Astrocyte of the spinal cord (primary cell): ENCODE measurements at regions not wholly inside any gene's neighbourhood (a gene's known extent, or its start where the extent isn't known, plus 50 kb on each side); places are given as distances from the start of the nearest gene placed in this dataset.

Experiments used
- DNase-seq: peaks from one replicate; pipeline ENCODE4 v3.0.0; 2011; ENCODE audit warnings: low read depth, low spot score
- H3K4me3 ChIP-seq: 2 replicates; pipeline ENCODE4 v1.5.1; 2011; ENCODE audit warnings: low read depth, mild to moderate bottlenecking, low read length, moderate library complexity
- CTCF ChIP-seq: IDR thresholded peaks from 2 replicates; pipeline ENCODE4 v1.5.1; 2012; ENCODE audit warnings: low read depth, mild to moderate bottlenecking, low read length, inconsistent platforms
- in situ Hi-C: cut with HindIII; loops from 2 replicates; pipeline ENCODE4 v1.10.0; 2017; ENCODE audit warnings: low sequenced_read_pairs

GRCh38 chr3:46087871-46088270, 60.6 kb upstream of the XCR1 start:
- in situ Hi-C loops, result no loop called here
- peak; percentile 35 for TF ChIP-seq CTCF
- no peak overlapping the region for H3K4me3 ChIP-seq
- peak; percentile 46 for DNase-seq

DNA sequence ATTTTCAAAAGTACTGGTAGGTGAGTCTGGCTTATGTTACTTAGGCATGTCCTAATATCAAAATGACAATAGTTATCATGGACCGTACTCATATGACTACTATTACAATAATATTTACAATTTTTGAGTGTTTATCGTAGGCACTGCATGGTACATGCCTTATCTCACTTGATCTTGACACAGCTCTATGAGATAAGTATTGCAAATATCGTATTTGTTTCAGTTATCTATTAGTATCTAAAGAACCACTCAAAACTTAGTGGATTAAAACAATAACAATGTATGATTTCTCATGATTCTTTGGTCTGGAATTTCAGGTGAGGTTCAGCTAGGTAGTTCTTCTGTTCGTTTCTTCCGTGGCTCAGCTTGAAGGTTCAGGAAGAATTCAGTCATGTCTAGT, 59.7 kb upstream of the XCR1 start:
- in situ Hi-C loops, result no loop called here
- TF ChIP-seq CTCF, result no peak
- H3K4me3 ChIP-seq, result no peak overlapping the region
- DNase-seq, result no peak

- no peak for TF ChIP-seq CTCF
- no peak for DNase-seq
- H3K4me3 ChIP-seq, result no peak overlapping the region
- in situ Hi-C loops, result no loop called here
These were observed 58.8 kb upstream of the XCR1 start for GRCh38 chr3:46086083-46086437.

GRCh38 chr3:46085421-46086082, 58.3 kb upstream of the XCR1 start:
- TF ChIP-seq CTCF, result no peak
- in situ Hi-C loops, result no loop called here
- H3K4me3 ChIP-seq, result no peak overlapping the region
- no peak for DNase-seq

DNA sequence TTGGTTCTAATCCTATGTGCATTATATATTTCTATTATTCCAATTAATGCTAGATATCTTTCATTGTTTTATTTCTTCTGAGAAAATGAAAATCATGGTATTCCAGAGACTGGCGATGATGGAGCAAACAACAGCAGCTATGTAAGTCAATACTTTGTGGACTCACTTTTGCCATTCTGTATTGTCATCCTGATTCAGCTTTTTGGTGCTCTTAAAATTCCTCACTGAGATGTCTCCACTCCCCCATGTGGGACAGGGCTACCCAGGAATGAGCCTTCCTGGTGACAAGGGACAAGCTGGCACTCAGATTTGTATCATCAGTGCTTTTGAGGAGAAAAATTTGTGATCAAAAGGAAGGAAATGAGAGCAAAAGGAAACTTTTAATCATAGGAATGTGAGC, 56.7 kb upstream of the XCR1 start:
- no peak for DNase-seq
- TF ChIP-seq CTCF, result no peak
- H3K4me3 ChIP-seq, result no peak overlapping the region
- in situ Hi-C loops, result no loop called here

GRCh38 chr3:46082849-46083248, 55.6 kb upstream of the XCR1 start:
- DNase-seq, result no peak
- H3K4me3 ChIP-seq, result no peak overlapping the region
- in situ Hi-C loops, result no loop called here
- TF ChIP-seq CTCF, result no peak

DNA sequence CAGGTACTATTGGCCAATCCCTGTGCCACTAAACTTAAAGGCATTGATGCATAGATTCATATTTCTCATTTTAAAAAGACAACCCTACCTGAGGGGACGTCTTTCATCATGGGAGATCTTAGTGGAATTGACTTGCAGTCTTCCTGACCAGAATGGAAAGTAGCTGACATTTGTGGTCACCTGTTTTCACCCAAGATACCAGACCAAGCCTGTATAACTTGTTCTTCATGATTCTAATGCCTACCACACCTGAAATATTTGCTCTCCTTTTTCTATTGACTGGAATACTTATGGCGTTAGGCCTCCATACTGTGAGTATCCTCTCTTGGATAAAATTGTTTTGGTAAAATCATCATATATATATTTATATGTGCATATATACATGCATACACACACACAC, 54.7 kb upstream of the XCR1 start:
- in situ Hi-C loops, result no loop called here
- DNase-seq, result no peak
- no peak for TF ChIP-seq CTCF
- no peak overlapping the region for H3K4me3 ChIP-seq
